ENCODE measurements at regions not wholly inside any gene's neighbourhood (a gene's known extent, or its start where the extent isn't known, plus 50 kb on each side); places are given as distances from the start of the nearest gene placed in this dataset.

- 88 to 90% methylated on average over 3 of the region's 3 CpGs for WGBS, 2 donors
- intact Hi-C loops (cut with DNase I) = no loop called here
- no peaks in the 10 kb centered on the region for H3K36me3 ChIP-seq
- FAIRE-seq (no peak), ATAC-seq (no peak), DNase-seq (no peak)
- TF ChIP-seq, protein P1, sequence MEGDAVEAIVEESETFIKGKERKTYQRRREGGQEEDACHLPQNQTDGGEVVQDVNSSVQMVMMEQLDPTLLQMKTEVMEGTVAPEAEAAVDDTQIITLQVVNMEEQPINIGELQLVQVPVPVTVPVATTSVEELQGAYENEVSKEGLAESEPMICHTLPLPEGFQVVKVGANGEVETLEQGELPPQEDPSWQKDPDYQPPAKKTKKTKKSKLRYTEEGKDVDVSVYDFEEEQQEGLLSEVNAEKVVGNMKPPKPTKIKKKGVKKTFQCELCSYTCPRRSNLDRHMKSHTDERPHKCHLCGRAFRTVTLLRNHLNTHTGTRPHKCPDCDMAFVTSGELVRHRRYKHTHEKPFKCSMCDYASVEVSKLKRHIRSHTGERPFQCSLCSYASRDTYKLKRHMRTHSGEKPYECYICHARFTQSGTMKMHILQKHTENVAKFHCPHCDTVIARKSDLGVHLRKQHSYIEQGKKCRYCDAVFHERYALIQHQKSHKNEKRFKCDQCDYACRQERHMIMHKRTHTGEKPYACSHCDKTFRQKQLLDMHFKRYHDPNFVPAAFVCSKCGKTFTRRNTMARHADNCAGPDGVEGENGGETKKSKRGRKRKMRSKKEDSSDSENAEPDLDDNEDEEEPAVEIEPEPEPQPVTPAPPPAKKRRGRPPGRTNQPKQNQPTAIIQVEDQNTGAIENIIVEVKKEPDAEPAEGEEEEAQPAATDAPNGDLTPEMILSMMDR (IDR thresholded peaks at IDR 0.05) = no peak
- no peaks in the 10 kb centered on the region for H3K4me1 ChIP-seq
- no peak overlapping the region for H3K27ac ChIP-seq
- H3K27me3 ChIP-seq = no peaks in the 10 kb centered on the region
- no peaks in the 10 kb centered on the region for H3K9me3 ChIP-seq
- H3K4me3 ChIP-seq = no peak overlapping the region
These were observed 76.0 kb downstream of the PTHLH start for GRCh38 chr12:27896419-27896990.

DNA sequence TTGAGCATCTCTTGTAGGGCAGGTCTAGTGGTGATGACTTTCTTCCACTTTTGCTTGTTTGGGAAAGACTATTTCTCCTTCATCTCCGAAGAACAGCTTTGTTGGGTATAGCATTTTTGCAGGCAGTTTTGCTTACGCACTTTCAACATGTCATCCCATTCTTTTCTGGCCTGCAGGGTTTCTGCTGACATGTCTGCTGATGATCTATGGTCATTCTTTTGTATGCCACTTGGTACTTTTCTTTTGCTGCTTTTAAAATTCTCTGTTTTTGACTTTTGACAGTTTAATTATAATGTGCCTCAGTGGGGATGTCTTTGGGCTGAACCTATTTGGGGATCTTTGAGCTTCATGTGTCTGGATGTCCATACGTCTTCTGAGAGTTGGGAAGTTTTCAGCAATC, 78.2 kb downstream of the PTHLH start:
- no peak overlapping the region for H3K4me3 ChIP-seq
- no peak for FAIRE-seq
- no peaks in the 10 kb centered on the region for H3K9me3 ChIP-seq
- no peaks in the 10 kb centered on the region for H3K36me3 ChIP-seq
- TF ChIP-seq, protein P1 (IDR thresholded peaks at IDR 0.05) = no peak
- no peak for ATAC-seq
- no peaks in the 10 kb centered on the region for H3K4me1 ChIP-seq
- H3K27ac ChIP-seq = no peak overlapping the region
- intact Hi-C loops (cut with DNase I) = no loop called here
- 75 to 90% methylated on average over 3 of the region's 3 CpGs for WGBS, 2 donors
- DNase-seq = no peak
- H3K27me3 ChIP-seq = no peaks in the 10 kb centered on the region

GRCh38 chr12:27879708-27880107, 92.8 kb downstream of the PTHLH start:
- Histone ChIP-seq H3K4me1 (no peaks in the 10 kb centered on the region), H3K9me3 (no peaks in the 10 kb centered on the region), H3K27me3 (no peaks in the 10 kb centered on the region), H3K27ac (no peak overlapping the region), H3K4me3 (no peak overlapping the region), H3K36me3 (no peaks in the 10 kb centered on the region)
- intact Hi-C loops (cut with DNase I) = no loop called here
- DNase-seq (no peak), ATAC-seq (no peak), FAIRE-seq (no peak)
- TF ChIP-seq, protein P1 (IDR thresholded peaks at IDR 0.05) = no peak

DNA sequence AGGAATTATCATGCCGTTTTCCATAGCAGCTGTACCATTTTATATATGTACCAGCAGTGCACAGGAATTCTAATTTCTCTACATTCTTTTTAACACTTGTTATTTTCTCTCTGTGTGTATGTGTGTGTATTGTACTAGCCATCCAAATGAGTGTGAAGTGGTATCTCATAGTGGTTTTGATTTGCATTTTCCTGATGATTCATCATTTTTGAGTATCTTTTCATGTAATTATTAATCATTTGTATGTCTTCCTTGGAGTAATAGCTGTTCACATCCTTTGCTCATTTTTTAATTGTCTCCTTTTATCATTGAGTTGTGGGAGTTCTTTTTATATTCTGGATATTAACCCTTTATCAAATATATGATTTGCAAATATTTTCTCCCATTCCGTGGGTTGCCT, 95.6 kb upstream of the MANSC4 start:
- Histone ChIP-seq H3K27me3 (no peaks in the 10 kb centered on the region), H3K4me1 (no peaks in the 10 kb centered on the region), H3K4me3 (no peak overlapping the region), H3K27ac (no peak overlapping the region), H3K36me3 (no peaks in the 10 kb centered on the region), H3K9me3 (no peaks in the 10 kb centered on the region)
- FAIRE-seq (no peak), DNase-seq (no peak), ATAC-seq (no peak)
- TF ChIP-seq, protein P1 (IDR thresholded peaks at IDR 0.05) = no peak
- intact Hi-C loops (cut with DNase I) = no loop called here
- 0 to 2% methylated on average over 2 of the region's 2 CpGs for WGBS, 2 donors

- H3K4me3 ChIP-seq = no peak overlapping the region
- H3K4me1 ChIP-seq = no peaks in the 10 kb centered on the region
- no peaks in the 10 kb centered on the region for H3K27me3 ChIP-seq
- WGBS, 2 donors = 88 to 97% methylated on average over 3 to 6 of the region's 6 CpGs
- FAIRE-seq (no peak), ATAC-seq (no peak), DNase-seq (no peak)
- no peaks in the 10 kb centered on the region for H3K9me3 ChIP-seq
- TF ChIP-seq, protein P1 (IDR thresholded peaks at IDR 0.05) = no peak
- no peaks in the 10 kb centered on the region for H3K36me3 ChIP-seq
- H3K27ac ChIP-seq = no peak overlapping the region
- intact Hi-C loops (cut with DNase I) = no loop called here
These were observed 93.0 kb upstream of the MANSC4 start for GRCh38 chr12:27873010-27873409.

All from pancreas (tissue), 10 donors.